ENCODE measurements at regions not wholly inside any gene's neighbourhood (a gene's known extent, or its start where the extent isn't known, plus 50 kb on each side); places are given as distances from the start of the nearest gene placed in this dataset.

GRCh38 chr10:44323838-44324237 is 61.1 kb downstream of the CXCL12 start:
- TF ChIP-seq EZH2 (IDR thresholded peaks at IDR 0.05; ENCODE audit: borderline replicate concordance, low read length) = no peak
- TF ChIP-seq CTCF (conservative IDR thresholded peaks at IDR 0.05 in 1 of 2, IDR thresholded peaks at IDR 0.05 in 1 of 2; ENCODE audit: extremely low read depth in 1 of 2, insufficient read depth in 1 of 2, low read depth in 1 of 2, low read length in 2 of 2) = no peak
